ENCODE measurements at regions not wholly inside any gene's neighbourhood (a gene's known extent, or its start where the extent isn't known, plus 50 kb on each side); places are given as distances from the start of the nearest gene placed in this dataset.

DNA sequence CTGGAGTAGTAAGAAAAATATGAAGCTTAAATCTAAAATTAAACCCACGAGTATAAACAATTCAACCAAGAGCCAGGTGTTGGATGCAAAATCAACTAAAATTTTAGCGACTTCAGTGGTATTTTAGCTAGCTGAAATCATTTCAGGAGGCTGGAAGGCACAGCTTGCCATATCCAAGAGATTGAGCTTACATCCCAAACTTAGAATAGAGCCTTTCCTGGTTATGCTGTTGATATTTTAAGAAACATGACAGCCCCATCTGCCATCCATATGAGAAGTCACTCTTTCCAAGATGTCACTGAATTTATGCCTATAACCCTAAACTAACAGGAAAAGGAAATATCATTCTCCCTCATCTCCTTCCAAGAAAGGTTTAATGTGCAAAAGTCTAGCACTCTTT lies 334.0 kb downstream of the KCNA4 start:
- Histone ChIP-seq H3K9me3 (ENCODE audit: control insufficient read depth in 1 of 2, low read length in 2 of 2) (no peaks in the 10 kb centered on the region), H3K4me1 (ENCODE audit: control insufficient read depth in 1 of 2, insufficient read depth in 2 of 2, low read length in 2 of 2) (no peaks in the 10 kb centered on the region), H3K27ac (ENCODE audit: low read length) (no peak overlapping the region), H3K27me3 (ENCODE audit: low read depth, low read length) (no peaks in the 10 kb centered on the region), H3K4me3 (ENCODE audit: low read depth in 1 of 2, low read length in 2 of 2) (no peak overlapping the region), H3K36me3 (ENCODE audit: control insufficient read depth in 1 of 2, insufficient read depth in 2 of 2, low read length in 2 of 2) (no peaks in the 10 kb centered on the region)

DNA sequence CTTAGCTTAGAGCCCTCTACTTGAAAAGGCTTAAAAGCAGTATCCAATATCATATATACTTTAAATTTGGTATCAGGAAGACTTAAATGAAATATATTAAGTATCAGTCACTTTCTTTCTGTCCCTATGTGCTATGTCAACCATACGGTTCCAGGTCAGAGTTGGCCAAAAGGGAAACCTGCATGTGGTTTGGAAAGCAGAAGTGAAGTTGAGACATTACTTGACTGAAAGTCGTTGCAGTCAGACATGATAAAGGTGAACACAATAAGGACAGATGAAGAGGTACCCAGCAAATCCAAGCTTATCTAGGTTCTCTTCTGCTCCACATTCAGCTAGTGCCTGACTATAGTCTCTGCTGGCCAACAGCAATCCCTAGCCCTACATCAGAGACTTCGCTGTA lies 336.8 kb downstream of the KCNA4 start:
- H3K4me3 ChIP-seq (ENCODE audit: low read depth in 1 of 2, low read length in 2 of 2): no peak overlapping the region
- H3K27ac ChIP-seq (ENCODE audit: low read length): no peak overlapping the region
- H3K27me3 ChIP-seq (ENCODE audit: low read depth, low read length): no peaks in the 10 kb centered on the region
- H3K36me3 ChIP-seq (ENCODE audit: control insufficient read depth in 1 of 2, insufficient read depth in 2 of 2, low read length in 2 of 2): no peaks in the 10 kb centered on the region
- no peaks in the 10 kb centered on the region for H3K9me3 ChIP-seq (ENCODE audit: control insufficient read depth in 1 of 2, low read length in 2 of 2)
- H3K4me1 ChIP-seq (ENCODE audit: control insufficient read depth in 1 of 2, insufficient read depth in 2 of 2, low read length in 2 of 2): no peaks in the 10 kb centered on the region

DNA sequence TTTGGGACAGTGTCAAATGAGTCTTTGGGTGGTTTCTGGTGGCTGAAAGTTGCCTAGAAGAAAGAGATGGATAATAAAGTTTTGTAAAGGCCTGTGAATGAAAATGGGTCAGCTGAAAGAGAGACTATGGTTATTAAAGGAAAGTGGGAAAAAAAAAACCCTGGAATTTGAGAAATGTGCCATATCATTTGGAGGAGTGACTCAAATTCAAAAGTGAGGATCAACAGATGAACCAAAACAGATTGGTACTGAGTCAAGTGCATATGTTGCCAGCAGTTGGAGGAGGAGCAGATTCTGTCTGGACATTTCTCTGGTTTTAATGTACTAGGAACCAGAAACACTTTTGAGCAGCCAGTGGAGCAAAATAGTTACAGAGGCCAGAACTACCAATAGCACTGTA lies 339.8 kb downstream of the KCNA4 start:
- Histone ChIP-seq H3K36me3 (ENCODE audit: control insufficient read depth in 1 of 2, insufficient read depth in 2 of 2, low read length in 2 of 2) (no peaks in the 10 kb centered on the region), H3K9me3 (ENCODE audit: control insufficient read depth in 1 of 2, low read length in 2 of 2) (peaks cover 0 to 5% of the 10 kb centered on the region in 2 donors), H3K27me3 (ENCODE audit: low read depth, low read length) (no peaks in the 10 kb centered on the region), H3K4me1 (ENCODE audit: control insufficient read depth in 1 of 2, insufficient read depth in 2 of 2, low read length in 2 of 2) (no peaks in the 10 kb centered on the region), H3K4me3 (ENCODE audit: low read depth in 1 of 2, low read length in 2 of 2) (no peak overlapping the region), H3K27ac (ENCODE audit: low read length) (no peak overlapping the region)

DNA sequence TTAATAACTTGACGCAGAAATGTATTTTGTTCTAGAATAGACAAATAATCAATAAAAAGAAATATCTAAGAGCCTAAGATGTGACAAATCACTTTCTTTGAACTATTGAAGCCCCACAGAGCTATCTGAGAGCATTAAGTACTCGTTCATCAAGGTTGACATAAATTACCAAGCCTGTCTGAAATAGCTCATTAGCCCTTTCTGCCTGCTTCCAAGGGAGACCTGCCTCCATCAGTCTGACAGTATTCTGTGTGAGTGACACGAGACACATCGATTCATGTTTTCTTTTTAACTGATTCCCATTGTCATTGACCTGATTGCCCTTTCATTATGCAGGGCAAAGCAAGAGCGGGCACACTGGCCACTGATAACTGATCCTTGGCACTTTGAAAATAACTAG lies 347.5 kb downstream of the KCNA4 start:
- H3K9me3 ChIP-seq (ENCODE audit: control insufficient read depth in 1 of 2, low read length in 2 of 2): peaks cover 0 to 5% of the 10 kb centered on the region in 2 donors
- no peak overlapping the region for H3K27ac ChIP-seq (ENCODE audit: low read length)
- H3K36me3 ChIP-seq (ENCODE audit: control insufficient read depth in 1 of 2, insufficient read depth in 2 of 2, low read length in 2 of 2): no peaks in the 10 kb centered on the region
- no peak overlapping the region for H3K4me3 ChIP-seq (ENCODE audit: low read depth in 1 of 2, low read length in 2 of 2)
- no peaks in the 10 kb centered on the region for H3K27me3 ChIP-seq (ENCODE audit: low read depth, low read length)
- no peaks in the 10 kb centered on the region for H3K4me1 ChIP-seq (ENCODE audit: control insufficient read depth in 1 of 2, insufficient read depth in 2 of 2, low read length in 2 of 2)

DNA sequence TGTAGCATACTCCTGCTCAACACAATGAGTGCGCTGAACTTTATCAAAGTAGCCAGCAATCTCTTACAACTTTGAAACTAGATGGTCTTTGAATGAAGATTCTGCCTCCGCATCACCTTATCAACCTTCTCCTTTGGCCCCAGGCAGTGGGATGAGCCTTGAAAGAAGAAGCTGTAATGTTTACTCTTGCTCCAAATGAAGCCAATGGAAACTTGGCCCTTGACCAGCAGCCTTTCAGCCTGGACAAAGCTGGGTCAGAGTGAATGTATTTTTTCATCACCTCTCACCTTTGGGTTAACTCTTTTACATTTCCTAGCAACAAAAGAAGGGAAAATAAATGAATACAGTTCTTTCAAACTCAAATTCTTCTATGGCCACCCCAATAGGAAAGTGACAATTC lies 359.1 kb downstream of the KCNA4 start:
- H3K4me1 ChIP-seq (ENCODE audit: control insufficient read depth in 1 of 2, insufficient read depth in 2 of 2, low read length in 2 of 2): peaks cover 0 to 14% of the 10 kb centered on the region in 2 donors
- H3K4me3 ChIP-seq (ENCODE audit: low read depth in 1 of 2, low read length in 2 of 2): no peak overlapping the region
- peaks cover 0 to 1% of the 10 kb centered on the region in 2 donors for H3K9me3 ChIP-seq (ENCODE audit: control insufficient read depth in 1 of 2, low read length in 2 of 2)
- no peaks in the 10 kb centered on the region for H3K27me3 ChIP-seq (ENCODE audit: low read depth, low read length)
- H3K36me3 ChIP-seq (ENCODE audit: control insufficient read depth in 1 of 2, insufficient read depth in 2 of 2, low read length in 2 of 2): no peaks in the 10 kb centered on the region
- H3K27ac ChIP-seq (ENCODE audit: low read length): no peak overlapping the region

DNA sequence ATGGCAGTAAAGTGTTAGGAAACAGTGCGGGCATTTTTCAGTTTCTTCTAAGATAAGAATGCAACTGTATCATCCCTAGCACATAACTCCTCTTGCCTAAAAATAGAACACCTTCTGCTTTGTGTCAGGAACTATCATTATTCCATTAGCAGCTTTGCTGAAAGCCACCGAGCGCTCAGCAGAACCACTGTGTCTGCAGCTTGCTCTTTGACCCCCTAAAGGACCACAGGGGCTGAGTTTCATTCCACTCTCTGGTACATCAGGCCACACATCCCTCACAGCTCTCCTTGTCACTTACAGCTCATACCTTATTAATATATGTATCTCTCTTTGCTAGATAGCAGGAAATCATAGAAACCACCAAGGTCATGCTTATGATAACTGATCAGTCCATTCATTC lies 360.2 kb downstream of the KCNA4 start:
- H3K27me3 ChIP-seq (ENCODE audit: low read depth, low read length): no peaks in the 10 kb centered on the region

DNA sequence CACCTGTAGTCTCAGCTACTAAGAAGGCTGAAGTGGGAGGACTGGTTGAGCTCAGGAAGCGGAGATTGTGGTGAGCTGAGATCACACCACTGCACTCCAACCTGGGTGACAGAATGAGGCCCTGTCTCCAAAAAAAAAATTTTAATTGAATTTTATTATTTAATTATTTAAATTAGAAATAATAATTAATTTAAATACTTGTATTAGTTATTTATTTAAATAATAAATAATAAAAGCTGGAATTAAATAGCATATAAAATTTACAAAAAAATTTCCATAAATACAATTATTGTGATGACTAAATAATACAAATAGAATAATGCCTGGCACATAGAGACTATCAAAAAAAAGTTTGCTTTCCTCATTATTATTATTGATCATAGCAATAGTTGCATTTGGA lies 371.5 kb downstream of the KCNA4 start:
- H3K36me3 ChIP-seq (ENCODE audit: control insufficient read depth in 1 of 2, insufficient read depth in 2 of 2, low read length in 2 of 2): no peaks in the 10 kb centered on the region
- no peaks in the 10 kb centered on the region for H3K4me1 ChIP-seq (ENCODE audit: control insufficient read depth in 1 of 2, insufficient read depth in 2 of 2, low read length in 2 of 2)
- no peaks in the 10 kb centered on the region for H3K27me3 ChIP-seq (ENCODE audit: low read depth, low read length)
- no peaks in the 10 kb centered on the region for H3K9me3 ChIP-seq (ENCODE audit: control insufficient read depth in 1 of 2, low read length in 2 of 2)
- H3K4me3 ChIP-seq (ENCODE audit: low read depth in 1 of 2, low read length in 2 of 2): no peak overlapping the region
- no peak overlapping the region for H3K27ac ChIP-seq (ENCODE audit: low read length)

More for the DNA sequence above, 360.2 kb downstream of the KCNA4 start:
- H3K4me1 ChIP-seq (ENCODE audit: control insufficient read depth in 1 of 2, insufficient read depth in 2 of 2, low read length in 2 of 2): peaks cover 0 to 14% of the 10 kb centered on the region in 2 donors
- H3K36me3 ChIP-seq (ENCODE audit: control insufficient read depth in 1 of 2, insufficient read depth in 2 of 2, low read length in 2 of 2): no peaks in the 10 kb centered on the region
- H3K9me3 ChIP-seq (ENCODE audit: control insufficient read depth in 1 of 2, low read length in 2 of 2): no peaks in the 10 kb centered on the region
- H3K27ac ChIP-seq (ENCODE audit: low read length): no peak overlapping the region
- H3K4me3 ChIP-seq (ENCODE audit: low read depth in 1 of 2, low read length in 2 of 2): no peak overlapping the region

DNA sequence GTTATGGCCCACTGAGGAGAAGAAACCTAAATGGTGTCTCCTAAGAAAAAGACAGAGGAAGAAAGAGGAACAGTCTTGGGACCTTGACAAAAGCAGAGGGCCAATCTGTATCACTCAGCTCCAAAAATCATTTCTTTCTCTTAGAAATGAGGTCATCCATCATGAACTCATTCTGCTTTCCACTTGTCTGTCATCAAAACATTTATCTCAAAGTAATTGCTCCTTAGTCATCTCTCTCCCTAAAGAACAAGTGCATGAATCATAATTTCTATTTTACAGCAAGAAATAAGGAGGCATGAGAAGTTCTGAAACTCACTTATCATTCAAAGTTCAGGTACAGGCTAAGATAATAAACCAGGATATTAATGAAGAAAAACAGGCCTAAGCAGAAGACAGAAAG lies 375.6 kb downstream of the KCNA4 start:
- Histone ChIP-seq H3K27ac (ENCODE audit: low read length) (no peak overlapping the region), H3K36me3 (ENCODE audit: control insufficient read depth in 1 of 2, insufficient read depth in 2 of 2, low read length in 2 of 2) (no peaks in the 10 kb centered on the region), H3K4me1 (ENCODE audit: control insufficient read depth in 1 of 2, insufficient read depth in 2 of 2, low read length in 2 of 2) (peaks cover 0 to 5% of the 10 kb centered on the region in 2 donors), H3K4me3 (ENCODE audit: low read depth in 1 of 2, low read length in 2 of 2) (no peak overlapping the region), H3K9me3 (ENCODE audit: control insufficient read depth in 1 of 2, low read length in 2 of 2) (no peaks in the 10 kb centered on the region), H3K27me3 (ENCODE audit: low read depth, low read length) (no peaks in the 10 kb centered on the region)

DNA sequence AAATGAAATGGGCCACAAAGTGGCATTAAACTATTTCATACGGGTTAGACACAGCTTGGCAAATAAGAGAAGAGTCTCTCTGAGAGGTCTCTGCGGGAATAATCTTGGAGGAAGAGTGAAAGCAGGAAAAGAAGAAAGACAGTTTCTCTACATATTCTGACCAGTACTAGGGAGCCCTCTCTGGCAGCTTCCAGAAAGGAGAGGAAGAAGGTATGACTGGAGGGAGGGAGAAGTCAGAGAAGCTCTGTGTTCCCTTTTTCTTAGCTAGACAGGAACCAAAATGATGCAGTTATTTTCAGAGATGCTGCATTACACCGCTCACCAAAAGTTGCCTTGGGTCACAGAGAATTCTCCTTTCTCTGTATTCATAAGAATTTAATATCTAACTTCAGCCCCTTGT lies 382.1 kb downstream of the KCNA4 start:
- Histone ChIP-seq H3K4me3 (ENCODE audit: low read depth in 1 of 2, low read length in 2 of 2) (no peak overlapping the region), H3K27me3 (ENCODE audit: low read depth, low read length) (no peaks in the 10 kb centered on the region), H3K9me3 (ENCODE audit: control insufficient read depth in 1 of 2, low read length in 2 of 2) (no peaks in the 10 kb centered on the region), H3K36me3 (ENCODE audit: control insufficient read depth in 1 of 2, insufficient read depth in 2 of 2, low read length in 2 of 2) (no peaks in the 10 kb centered on the region), H3K27ac (ENCODE audit: low read length) (no peak overlapping the region), H3K4me1 (ENCODE audit: control insufficient read depth in 1 of 2, insufficient read depth in 2 of 2, low read length in 2 of 2) (peaks cover 0 to 5% of the 10 kb centered on the region in 2 donors)

DNA sequence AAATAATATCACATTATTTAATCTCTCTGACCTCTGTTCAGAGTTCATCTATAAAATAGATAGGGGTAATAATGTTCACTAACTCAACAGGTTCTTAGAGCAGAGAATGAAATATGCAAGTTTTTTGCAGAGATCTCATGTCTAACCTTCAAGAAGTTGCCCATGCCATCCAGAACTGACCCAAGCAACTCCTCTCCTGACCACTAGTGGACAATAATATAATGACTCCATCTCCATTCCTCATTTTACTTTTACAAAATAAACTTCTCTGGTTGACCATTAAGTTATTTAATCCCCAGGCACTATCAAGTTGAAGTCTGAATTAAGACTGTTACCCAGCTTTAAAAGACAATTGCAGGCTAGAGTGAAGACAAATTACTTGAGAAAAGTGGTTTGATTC lies 382.6 kb downstream of the KCNA4 start:
- H3K4me3 ChIP-seq (ENCODE audit: low read depth in 1 of 2, low read length in 2 of 2): no peak overlapping the region
- peaks cover 0 to 5% of the 10 kb centered on the region in 2 donors for H3K4me1 ChIP-seq (ENCODE audit: control insufficient read depth in 1 of 2, insufficient read depth in 2 of 2, low read length in 2 of 2)
- no peak overlapping the region for H3K27ac ChIP-seq (ENCODE audit: low read length)

DNA sequence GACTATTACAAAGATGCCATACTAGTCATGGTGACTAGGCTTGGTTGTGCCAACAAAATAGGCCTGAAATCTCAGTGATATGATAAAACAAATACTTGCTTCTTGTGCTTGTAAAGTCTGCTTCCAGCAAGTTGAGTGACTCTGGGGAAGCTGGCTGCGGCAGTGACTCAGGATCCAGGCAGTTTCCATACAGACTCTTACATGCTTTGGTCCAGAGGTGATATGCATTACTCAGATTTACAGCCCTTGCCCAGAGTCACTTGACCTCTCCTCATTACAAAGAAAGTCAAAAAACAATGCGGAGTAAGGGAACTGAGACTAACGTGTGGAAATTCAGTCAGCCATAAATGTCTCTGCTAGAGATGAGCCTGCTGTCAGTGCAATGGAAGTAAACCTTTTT lies 387.5 kb downstream of the KCNA4 start:
- Histone ChIP-seq H3K4me1 (ENCODE audit: control insufficient read depth in 1 of 2, insufficient read depth in 2 of 2, low read length in 2 of 2) (no peaks in the 10 kb centered on the region), H3K36me3 (ENCODE audit: control insufficient read depth in 1 of 2, insufficient read depth in 2 of 2, low read length in 2 of 2) (no peaks in the 10 kb centered on the region), H3K27me3 (ENCODE audit: low read depth, low read length) (no peaks in the 10 kb centered on the region), H3K4me3 (ENCODE audit: low read depth in 1 of 2, low read length in 2 of 2) (no peak overlapping the region), H3K27ac (ENCODE audit: low read length) (no peak overlapping the region), H3K9me3 (ENCODE audit: control insufficient read depth in 1 of 2, low read length in 2 of 2) (no peaks in the 10 kb centered on the region)

More for the DNA sequence above, 382.6 kb downstream of the KCNA4 start:
- no peaks in the 10 kb centered on the region for H3K36me3 ChIP-seq (ENCODE audit: control insufficient read depth in 1 of 2, insufficient read depth in 2 of 2, low read length in 2 of 2)
- H3K27me3 ChIP-seq (ENCODE audit: low read depth, low read length): no peaks in the 10 kb centered on the region
- H3K9me3 ChIP-seq (ENCODE audit: control insufficient read depth in 1 of 2, low read length in 2 of 2): no peaks in the 10 kb centered on the region

DNA sequence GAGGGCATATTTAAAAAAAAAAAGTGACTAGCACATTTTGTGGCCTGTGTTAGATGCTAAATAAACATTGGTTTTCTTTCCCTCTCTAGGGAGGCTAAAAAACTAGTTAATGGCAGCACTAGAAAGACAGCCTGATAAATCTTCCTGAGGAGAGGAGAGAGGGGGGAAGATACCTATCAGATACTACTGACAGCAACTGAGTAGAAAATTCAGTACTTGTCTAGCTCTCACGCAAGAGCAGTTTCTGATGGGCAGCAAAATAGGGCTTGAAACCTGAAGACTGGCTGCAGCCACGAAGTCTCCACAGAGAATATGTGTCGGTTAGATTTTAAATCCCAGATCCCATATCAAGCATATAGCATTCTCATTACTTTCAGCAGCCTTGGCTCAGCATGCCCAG lies 388.2 kb downstream of the KCNA4 start:
- no peak overlapping the region for H3K27ac ChIP-seq (ENCODE audit: low read length)

More for the DNA sequence above, 388.2 kb downstream of the KCNA4 start:
- H3K27me3 ChIP-seq (ENCODE audit: low read depth, low read length): no peaks in the 10 kb centered on the region
- no peaks in the 10 kb centered on the region for H3K36me3 ChIP-seq (ENCODE audit: control insufficient read depth in 1 of 2, insufficient read depth in 2 of 2, low read length in 2 of 2)
- no peak overlapping the region for H3K4me3 ChIP-seq (ENCODE audit: low read depth in 1 of 2, low read length in 2 of 2)
- no peaks in the 10 kb centered on the region for H3K4me1 ChIP-seq (ENCODE audit: control insufficient read depth in 1 of 2, insufficient read depth in 2 of 2, low read length in 2 of 2)
- no peaks in the 10 kb centered on the region for H3K9me3 ChIP-seq (ENCODE audit: control insufficient read depth in 1 of 2, low read length in 2 of 2)
